ENCODE measurements at regions not wholly inside any gene's neighbourhood (a gene's known extent, or its start where the extent isn't known, plus 50 kb on each side); places are given as distances from the start of the nearest gene placed in this dataset.
"Not testable (repeated sequence)": the region's sequence is repeated elsewhere in the genome, so short reads cannot be mapped to it uniquely, and the experiment has no call there.

DNA sequence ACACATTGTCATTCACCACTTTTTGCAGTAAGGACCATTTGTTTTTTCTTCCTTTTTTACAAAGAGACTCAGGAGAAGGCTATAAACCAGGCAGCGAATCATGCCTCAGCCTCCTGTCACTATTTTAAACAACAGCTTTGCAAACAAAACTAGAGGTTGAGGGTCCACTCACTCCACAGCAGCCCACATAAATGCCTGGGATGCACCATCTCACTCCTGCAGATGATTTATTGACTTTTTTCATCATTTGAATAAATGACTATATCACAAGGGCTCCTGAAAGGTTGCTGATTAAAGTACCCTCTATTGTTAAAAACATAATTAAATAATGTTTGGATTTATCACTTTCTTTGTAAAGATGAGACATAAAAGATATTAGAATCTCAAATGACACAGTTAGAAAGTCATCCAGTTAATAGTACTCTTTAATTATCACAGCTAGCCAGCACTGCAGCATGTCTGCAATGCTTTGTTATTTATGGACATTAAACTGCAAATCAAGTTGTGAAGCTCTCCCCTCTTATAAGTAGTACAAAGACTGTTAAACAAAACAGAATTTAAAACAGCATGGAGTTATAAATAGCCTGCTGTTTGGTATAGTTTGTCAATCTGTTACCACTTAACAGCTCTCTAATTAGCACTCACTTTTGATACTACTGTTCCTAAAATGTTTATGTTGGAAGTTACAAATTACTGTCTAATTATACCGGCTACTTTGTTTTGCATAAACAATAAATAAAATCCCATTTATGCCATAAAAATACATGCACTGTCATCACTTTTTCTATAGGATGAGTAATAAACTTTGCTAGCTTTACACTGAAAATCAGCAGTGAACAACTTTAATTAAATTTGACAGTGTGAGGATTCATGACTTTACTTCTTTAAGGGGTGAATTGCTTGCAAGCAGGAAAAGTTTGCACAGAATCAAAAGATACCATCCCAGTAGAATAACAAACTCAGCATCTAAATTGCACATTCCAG, 853.2 kb downstream of the UQCRFS1 start:
- Mint-ChIP-seq H3K36me3 (ENCODE audit: low read depth) (peaks cover 2% of the 10 kb centered on the region), H3K27ac (no peak overlapping the region), H3K4me3 (no peak overlapping the region), H3K4me1 (ENCODE audit: low read depth) (no peaks in the 10 kb centered on the region), H3K27me3 (ENCODE audit: low read depth) (no peaks in the 10 kb centered on the region), H3K9me3 (peaks cover 5% of the 10 kb centered on the region)
- no peak for DNase-seq (ENCODE audit: low spot score)

DNA sequence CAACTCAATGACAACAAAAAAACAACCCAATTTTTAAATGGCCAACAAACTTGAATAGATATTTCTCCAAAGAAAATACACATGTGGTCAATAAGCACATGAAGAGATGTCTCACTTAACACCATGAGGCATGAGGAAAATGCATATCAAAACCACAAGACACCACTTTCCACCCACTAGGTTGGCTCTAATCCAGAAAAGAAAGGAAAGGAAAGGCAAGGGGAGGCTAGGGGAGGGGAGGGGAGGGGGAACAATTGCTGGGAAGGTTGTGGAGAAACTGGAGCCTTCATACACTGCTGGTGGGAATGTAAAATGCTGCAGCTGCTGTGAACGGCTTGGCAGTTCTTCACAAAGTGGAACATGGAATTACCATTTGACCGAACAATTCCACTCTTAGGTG, 854.3 kb downstream of the UQCRFS1 start:
- Mint-ChIP-seq H3K9me3 (peaks cover 8% of the 10 kb centered on the region), H3K27ac (no peak overlapping the region), H3K4me1 (ENCODE audit: low read depth) (no peaks in the 10 kb centered on the region), H3K36me3 (ENCODE audit: low read depth) (no peaks in the 10 kb centered on the region), H3K4me3 (no peak overlapping the region), H3K27me3 (ENCODE audit: low read depth) (no peaks in the 10 kb centered on the region)
- no peak for DNase-seq (ENCODE audit: low spot score)

DNA sequence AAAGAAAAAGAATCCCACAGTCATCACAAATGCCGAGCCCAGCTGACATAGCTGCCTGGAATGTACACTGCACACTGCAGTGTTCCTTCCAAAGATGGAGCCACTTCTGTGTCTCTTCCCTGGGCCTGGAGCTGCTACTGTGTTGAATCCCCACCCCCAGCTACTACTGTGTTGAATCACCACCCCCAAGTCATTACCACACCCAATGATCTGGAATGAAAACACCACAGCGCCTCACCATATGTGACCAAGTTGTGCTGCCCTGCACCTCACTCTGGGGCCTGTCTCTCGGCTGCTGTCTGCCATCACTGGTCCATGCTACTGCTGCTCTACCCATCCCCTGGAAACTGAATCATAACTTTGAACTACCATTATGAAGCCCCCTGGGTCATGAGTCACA, 861.2 kb downstream of the UQCRFS1 start:
- Mint-ChIP-seq H3K27me3 (ENCODE audit: low read depth) (no peaks in the 10 kb centered on the region), H3K36me3 (ENCODE audit: low read depth) (no peaks in the 10 kb centered on the region), H3K4me1 (ENCODE audit: low read depth) (no peaks in the 10 kb centered on the region), H3K4me3 (no peak overlapping the region), H3K9me3 (peaks cover 24% of the 10 kb centered on the region), H3K27ac (no peak overlapping the region)
- no peak for DNase-seq (ENCODE audit: low spot score)

DNA sequence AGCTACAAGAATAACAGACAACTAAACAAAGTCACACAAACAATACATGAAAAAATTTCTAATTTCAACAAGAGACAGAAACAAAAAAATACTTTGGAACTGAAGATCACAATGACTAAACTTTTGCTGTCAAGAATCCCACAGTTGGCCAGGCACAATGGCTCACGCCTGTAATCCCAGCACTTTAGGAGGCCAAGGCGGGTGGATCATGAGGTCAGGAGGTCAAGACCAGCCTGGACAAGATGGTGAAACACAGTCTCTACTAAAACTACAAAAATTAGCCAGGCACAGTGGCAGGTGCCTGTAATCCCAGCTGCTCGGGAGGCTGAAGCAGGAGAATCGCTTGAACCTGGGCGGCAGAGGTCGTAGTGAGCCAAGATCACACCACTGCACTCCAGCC, 861.6 kb downstream of the UQCRFS1 start:
- H3K9me3 Mint-ChIP-seq = peaks cover 25% of the 10 kb centered on the region
- not testable (repeated sequence) for H3K36me3 Mint-ChIP-seq (ENCODE audit: low read depth); H3K4me3 Mint-ChIP-seq; H3K27me3 Mint-ChIP-seq (ENCODE audit: low read depth); DNase-seq (ENCODE audit: low spot score); H3K27ac Mint-ChIP-seq; H3K4me1 Mint-ChIP-seq (ENCODE audit: low read depth)

DNA sequence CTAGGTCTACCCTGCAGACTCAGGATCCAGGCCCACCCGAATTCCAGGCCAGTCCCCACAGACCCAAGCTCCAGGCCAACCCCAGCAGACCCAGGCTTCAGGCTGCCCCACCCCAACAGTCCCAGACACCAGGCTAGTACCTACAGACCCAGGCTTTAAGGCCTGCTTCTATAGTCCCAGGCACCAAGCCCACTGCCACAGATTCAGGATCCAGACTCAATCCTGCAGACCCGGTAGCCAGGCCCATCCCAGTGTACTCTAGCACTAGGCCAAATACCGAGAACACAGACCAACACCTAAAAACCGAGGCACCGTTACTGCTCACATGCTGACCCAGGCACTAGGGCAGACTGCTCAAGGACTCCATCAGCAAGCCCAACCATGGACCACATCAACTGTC, 862.3 kb downstream of the UQCRFS1 start:
- H3K36me3 Mint-ChIP-seq (ENCODE audit: low read depth) = no peaks in the 10 kb centered on the region
- H3K27me3 Mint-ChIP-seq (ENCODE audit: low read depth) = no peaks in the 10 kb centered on the region
- no peaks in the 10 kb centered on the region for H3K4me1 Mint-ChIP-seq (ENCODE audit: low read depth)
- peaks cover 25% of the 10 kb centered on the region for H3K9me3 Mint-ChIP-seq
- no peak overlapping the region for H3K4me3 Mint-ChIP-seq
- DNase-seq (ENCODE audit: low spot score) = no peak
- H3K27ac Mint-ChIP-seq = no peak overlapping the region

DNA sequence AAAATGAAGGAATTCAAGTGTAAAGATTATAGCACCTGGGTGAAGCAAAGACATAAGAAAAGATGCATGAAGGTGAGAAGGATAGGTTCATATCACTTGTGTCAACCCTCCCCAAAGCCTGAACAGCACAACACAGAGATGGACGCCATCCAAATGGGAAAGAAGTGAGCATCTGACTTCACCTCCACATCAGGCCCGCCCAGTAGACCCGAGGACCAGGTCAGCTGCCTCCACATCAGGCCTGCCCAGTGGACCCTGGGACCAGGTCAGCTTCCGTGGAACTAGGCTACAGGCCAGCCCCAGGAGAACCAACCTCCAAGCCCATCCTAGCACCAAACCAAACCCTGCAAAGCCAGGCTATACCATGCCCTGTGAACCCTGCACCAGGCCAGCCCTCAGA, 862.9 kb downstream of the UQCRFS1 start:
- H3K9me3 Mint-ChIP-seq = peaks cover 26% of the 10 kb centered on the region
- H3K27me3 Mint-ChIP-seq (ENCODE audit: low read depth) = no peaks in the 10 kb centered on the region
- H3K36me3 Mint-ChIP-seq (ENCODE audit: low read depth) = no peaks in the 10 kb centered on the region
- no peak overlapping the region for H3K4me3 Mint-ChIP-seq
- no peaks in the 10 kb centered on the region for H3K4me1 Mint-ChIP-seq (ENCODE audit: low read depth)
- no peak for DNase-seq (ENCODE audit: low spot score)
- H3K27ac Mint-ChIP-seq = no peak overlapping the region

DNA sequence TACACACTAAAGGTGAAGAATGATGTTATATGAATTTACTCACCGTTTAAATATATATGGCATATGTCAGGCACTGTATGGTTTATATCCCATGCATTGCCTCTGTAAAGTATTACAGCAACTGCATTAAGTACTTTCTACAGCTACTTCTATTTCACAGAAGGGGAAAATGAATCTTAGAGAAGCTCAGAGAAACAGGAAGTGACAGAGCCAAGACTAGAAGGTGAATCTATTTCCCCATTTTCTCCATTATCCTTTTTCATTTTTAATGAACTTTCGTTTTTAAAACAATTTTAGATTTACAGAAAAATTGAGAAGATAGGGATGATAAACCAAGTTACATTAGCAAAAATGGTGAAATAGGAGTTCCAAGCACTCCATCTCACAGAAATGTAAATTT, 863.3 kb downstream of the UQCRFS1 start:
- DNase-seq (ENCODE audit: low spot score) = no peak
- Mint-ChIP-seq H3K27me3 (ENCODE audit: low read depth) (no peaks in the 10 kb centered on the region), H3K4me1 (ENCODE audit: low read depth) (no peaks in the 10 kb centered on the region), H3K27ac (no peak overlapping the region), H3K4me3 (no peak overlapping the region), H3K36me3 (ENCODE audit: low read depth) (no peaks in the 10 kb centered on the region), H3K9me3 (peaks cover 30% of the 10 kb centered on the region)

DNA sequence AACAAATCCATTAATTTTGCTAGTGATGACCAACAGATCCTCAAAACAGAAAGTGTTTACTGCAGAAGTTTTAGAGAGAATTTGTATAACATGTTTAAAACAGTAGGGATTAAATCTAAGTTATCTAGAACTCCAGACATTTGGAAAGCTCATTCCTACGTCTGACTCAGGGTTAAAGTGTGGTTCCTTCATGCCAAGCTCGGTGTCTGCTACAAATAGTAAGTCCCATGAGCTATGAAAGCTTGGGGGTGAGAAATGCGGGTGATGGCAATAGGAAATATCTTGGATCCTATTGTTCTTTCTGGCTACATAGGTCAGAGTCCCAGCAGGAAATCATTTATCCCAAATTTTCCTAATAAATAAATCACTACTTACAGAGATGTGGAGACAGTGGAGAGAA, 867.1 kb downstream of the UQCRFS1 start:
- Mint-ChIP-seq H3K36me3 (ENCODE audit: low read depth) (no peaks in the 10 kb centered on the region), H3K9me3 (peaks cover 31% of the 10 kb centered on the region), H3K4me3 (no peak overlapping the region), H3K27ac (no peak overlapping the region), H3K4me1 (ENCODE audit: low read depth) (no peaks in the 10 kb centered on the region), H3K27me3 (ENCODE audit: low read depth) (no peaks in the 10 kb centered on the region)
- DNase-seq (ENCODE audit: low spot score) = no peak

DNA sequence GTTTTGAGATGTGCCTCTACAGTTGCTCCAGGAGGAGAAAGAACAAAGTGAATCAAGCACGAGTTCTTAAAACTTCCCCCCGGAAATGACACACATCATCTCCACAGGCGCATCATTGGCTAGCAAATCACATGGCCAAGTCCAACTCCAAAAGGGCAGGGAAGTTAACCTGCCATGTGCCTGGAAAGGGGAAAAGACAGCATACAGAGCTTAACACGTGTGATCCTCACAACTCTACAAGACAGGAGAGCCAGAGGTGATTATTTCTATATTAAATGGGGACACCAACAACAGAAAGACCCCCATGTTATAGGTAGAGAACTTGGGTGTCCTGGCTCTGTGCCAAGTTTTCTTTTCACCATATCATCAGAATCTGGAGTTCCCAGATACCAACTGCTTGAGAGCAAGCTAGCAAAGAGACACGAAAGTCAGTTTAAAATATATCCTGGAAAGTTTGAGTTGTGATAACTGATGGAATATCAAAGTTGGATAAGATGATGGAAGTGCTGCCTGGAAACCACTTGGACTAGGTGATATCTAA, 871.1 kb downstream of the UQCRFS1 start:
- Mint-ChIP-seq H3K36me3 (ENCODE audit: low read depth) (no peaks in the 10 kb centered on the region), H3K27ac (no peak overlapping the region), H3K4me3 (no peak overlapping the region), H3K27me3 (ENCODE audit: low read depth) (no peaks in the 10 kb centered on the region), H3K9me3 (peaks cover 33% of the 10 kb centered on the region), H3K4me1 (ENCODE audit: low read depth) (no peaks in the 10 kb centered on the region)
- no peak for DNase-seq (ENCODE audit: low spot score)

DNA sequence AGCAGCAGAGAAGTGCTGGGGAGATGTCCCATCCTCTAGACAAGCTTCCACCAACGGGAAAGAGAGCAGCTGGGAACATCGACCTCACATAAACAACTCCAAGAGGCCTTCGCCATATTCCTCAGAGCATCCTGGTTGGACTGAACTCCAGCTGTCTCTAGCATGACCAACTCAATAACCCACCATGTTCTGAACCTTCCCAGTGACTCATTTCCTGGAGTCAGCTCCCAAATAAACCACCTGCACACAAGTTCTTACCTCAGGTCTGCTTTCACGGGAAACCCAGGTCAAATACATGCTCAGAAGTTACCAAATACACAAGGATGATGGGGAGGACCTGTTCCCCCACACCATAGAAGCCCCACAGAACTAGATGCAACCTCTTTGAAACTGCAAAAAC, 878.5 kb downstream of the UQCRFS1 start:
- no peaks in the 10 kb centered on the region for H3K4me1 Mint-ChIP-seq (ENCODE audit: low read depth)
- no peaks in the 10 kb centered on the region for H3K27me3 Mint-ChIP-seq (ENCODE audit: low read depth)
- DNase-seq (ENCODE audit: low spot score) = no peak
- no peaks in the 10 kb centered on the region for H3K36me3 Mint-ChIP-seq (ENCODE audit: low read depth)
- peaks cover 5% of the 10 kb centered on the region for H3K9me3 Mint-ChIP-seq
- H3K4me3 Mint-ChIP-seq = no peak overlapping the region
- no peak overlapping the region for H3K27ac Mint-ChIP-seq

DNA sequence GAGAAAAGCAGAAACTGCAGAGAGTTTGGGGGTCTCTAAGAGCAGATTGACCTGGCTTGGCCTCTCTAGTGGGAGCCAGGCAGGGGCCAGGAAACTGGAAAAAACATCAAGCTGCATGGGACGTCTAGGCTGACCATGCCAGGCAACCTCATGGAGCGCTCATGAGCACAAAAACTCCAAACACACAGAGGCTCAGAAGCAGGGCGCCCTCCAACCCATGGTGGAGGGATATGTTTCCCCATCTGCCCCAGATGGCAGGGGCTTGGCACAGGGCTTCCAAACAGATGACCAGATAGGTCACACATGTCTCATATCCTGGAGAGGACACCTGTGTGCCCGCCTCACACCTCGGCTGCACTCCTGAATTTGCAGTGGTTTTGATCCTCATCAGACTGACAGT, 879.0 kb downstream of the UQCRFS1 start:
- H3K4me1 Mint-ChIP-seq (ENCODE audit: low read depth) = no peaks in the 10 kb centered on the region

DNA sequence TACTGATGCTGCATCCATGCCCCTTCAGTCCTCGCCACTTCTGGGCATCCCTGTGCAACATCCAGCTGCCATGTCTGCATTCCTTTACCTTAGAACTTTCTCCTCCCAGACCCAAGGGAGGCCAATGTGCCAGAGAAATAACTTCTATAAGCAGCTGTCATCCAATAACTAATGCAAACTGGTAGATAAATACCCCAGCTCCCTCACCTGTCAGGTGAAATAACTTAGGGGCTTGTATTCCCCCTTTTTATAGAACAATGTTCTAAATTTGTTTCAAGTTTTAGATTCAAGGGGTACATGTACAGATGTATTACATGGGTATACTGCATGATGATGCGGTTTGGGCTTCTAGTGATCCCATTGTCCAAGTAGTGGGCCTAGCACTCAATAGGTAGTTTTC, 880.1 kb downstream of the UQCRFS1 start:
- no peak for DNase-seq (ENCODE audit: low spot score)
- Mint-ChIP-seq H3K9me3 (peaks cover 5% of the 10 kb centered on the region), H3K27me3 (ENCODE audit: low read depth) (no peaks in the 10 kb centered on the region), H3K4me3 (no peak overlapping the region), H3K27ac (no peak overlapping the region), H3K4me1 (ENCODE audit: low read depth) (no peaks in the 10 kb centered on the region), H3K36me3 (ENCODE audit: low read depth) (no peaks in the 10 kb centered on the region)

More for the DNA sequence above, 879.0 kb downstream of the UQCRFS1 start:
- H3K36me3 Mint-ChIP-seq (ENCODE audit: low read depth) = no peaks in the 10 kb centered on the region
- DNase-seq (ENCODE audit: low spot score) = no peak
- no peak overlapping the region for H3K4me3 Mint-ChIP-seq
- H3K27ac Mint-ChIP-seq = no peak overlapping the region
- no peaks in the 10 kb centered on the region for H3K27me3 Mint-ChIP-seq (ENCODE audit: low read depth)
- H3K9me3 Mint-ChIP-seq = peaks cover 5% of the 10 kb centered on the region

DNA sequence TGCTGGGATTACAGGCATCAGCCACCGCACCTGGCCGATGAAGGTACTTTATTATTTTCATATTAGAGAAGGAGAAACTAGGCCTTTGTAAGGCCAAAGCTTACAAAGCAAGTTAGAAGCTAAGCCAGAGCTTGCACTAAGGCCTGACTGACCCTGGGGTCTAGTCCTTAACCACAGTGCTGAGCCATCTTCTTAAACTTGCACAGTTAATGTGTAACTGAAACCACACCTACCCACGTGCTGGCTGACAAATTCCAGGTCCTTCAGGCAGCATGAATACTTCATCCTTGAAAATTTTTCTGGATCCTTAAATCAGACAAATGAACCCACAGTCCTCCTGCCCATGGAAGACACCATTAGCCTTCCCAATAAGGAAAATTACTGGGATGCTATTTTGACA, 880.6 kb downstream of the UQCRFS1 start:
- DNase-seq (ENCODE audit: low spot score) = no peak
- no peak overlapping the region for H3K4me3 Mint-ChIP-seq
- H3K27ac Mint-ChIP-seq = no peak overlapping the region
- no peaks in the 10 kb centered on the region for H3K36me3 Mint-ChIP-seq (ENCODE audit: low read depth)
- no peaks in the 10 kb centered on the region for H3K4me1 Mint-ChIP-seq (ENCODE audit: low read depth)
- H3K27me3 Mint-ChIP-seq (ENCODE audit: low read depth) = no peaks in the 10 kb centered on the region
- H3K9me3 Mint-ChIP-seq = peaks cover 5% of the 10 kb centered on the region

DNA sequence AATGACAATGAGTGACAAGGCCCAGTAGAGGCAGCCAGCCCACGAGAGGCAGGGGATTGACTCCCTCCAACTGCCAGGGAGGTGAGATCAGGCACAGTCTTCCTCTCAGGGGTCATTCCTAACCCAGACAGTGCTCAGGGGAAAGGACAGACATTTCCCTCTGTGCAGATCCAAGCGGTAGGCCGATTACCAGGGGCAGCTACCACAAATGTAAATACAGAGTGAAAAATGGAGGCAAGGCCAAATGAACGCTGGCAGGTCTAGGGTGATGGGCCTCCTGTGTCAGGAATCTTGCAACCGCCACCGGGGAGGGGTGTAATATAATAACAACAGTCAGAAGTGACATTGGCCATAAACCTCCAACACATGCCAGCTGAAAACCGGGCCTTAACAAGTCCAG, 881.4 kb downstream of the UQCRFS1 start:
- no peaks in the 10 kb centered on the region for H3K4me1 Mint-ChIP-seq (ENCODE audit: low read depth)
- H3K27me3 Mint-ChIP-seq (ENCODE audit: low read depth) = no peaks in the 10 kb centered on the region
- H3K27ac Mint-ChIP-seq = no peak overlapping the region
- no peaks in the 10 kb centered on the region for H3K36me3 Mint-ChIP-seq (ENCODE audit: low read depth)
- no peak for DNase-seq (ENCODE audit: low spot score)
- peaks cover 5% of the 10 kb centered on the region for H3K9me3 Mint-ChIP-seq
- H3K4me3 Mint-ChIP-seq = no peak overlapping the region
